ENCODE measurements at regions not wholly inside any gene's neighbourhood (a gene's known extent, or its start where the extent isn't known, plus 50 kb on each side); places are given as distances from the start of the nearest gene placed in this dataset.

DNA sequence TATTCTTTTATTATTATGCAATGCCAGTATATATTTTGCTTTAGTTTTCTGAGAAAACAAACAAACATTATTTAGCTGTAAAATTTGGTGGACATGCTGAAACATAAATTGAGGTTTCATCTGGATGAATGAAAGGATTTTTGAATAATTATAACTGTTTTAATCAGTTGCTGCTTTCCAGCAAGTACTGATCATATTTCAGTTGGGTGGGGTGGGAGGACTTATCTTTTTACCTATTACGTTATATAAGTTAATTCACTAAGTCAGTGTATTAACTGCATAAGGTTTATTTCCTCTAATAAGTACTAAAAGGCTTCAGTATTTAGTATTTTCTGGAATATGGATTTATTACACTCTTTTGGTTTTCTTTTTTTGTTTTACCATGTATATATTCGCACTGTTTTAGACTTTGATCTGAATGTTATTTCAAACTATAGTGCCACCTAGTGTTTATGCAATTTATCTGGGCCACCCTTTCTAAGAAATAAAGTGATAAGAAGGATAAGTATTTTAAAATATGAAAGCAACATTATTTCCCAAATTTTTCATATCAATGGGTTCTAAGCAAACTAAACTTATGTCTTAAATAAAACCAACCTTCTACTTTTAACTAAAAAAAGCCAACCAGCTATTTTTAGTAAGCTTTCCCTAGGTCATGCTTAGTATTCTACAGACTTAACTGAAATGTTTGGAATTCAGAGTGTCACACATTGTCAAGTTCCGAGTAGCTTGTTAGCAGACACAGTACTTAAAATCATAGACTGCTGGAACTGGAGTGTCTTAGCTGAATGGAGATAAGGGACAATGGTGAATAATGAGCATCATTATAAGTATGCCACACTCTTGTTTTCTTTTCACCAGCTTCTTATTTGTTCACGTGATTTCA lies 105.4 kb upstream of the MCHR2 start:
- ATAC-seq, result peak; percentile 66 to 75
- in situ Hi-C loops (cut with MboI; ENCODE audit: low sequenced_read_pairs in 4 of 4), result loop anchor here (5.0 to 25.0 kb wide), 4 partner anchors 97 to 388 kb away; no protein-coding TSS in a partner anchor

DNA sequence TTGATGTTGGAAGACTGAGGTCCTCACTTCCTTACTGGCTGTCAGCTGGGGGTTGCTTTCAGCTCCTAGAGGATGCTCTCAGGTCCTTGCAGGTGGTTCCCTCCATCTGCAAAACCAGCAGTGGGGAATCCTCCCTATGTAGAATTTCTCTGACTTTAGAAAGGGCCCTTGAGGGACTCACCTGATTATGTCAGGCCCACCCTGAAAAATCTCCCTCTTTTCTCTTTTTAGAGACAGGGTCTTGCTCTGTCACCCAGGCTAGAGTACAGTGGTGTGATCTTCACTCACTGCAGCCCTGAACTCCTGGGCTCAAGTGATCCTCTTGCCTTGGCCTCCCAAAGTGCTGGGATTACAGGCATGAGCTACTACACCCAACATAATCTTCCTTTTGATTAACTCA lies 102.9 kb upstream of the MCHR2 start:
- DNase-seq (no peak), ATAC-seq (no peak)
- no peaks in the 10 kb centered on the region for H3K9me3 ChIP-seq
- H3K27ac ChIP-seq, result no peak overlapping the region
- no peak overlapping the region for H3K4me3 ChIP-seq
- TF ChIP-seq POLR2A (IDR thresholded peaks at IDR 0.05) (no peak), CTCF (IDR thresholded peaks at IDR 0.05 in 4 of 5, conservative IDR thresholded peaks at IDR 0.05 in 1 of 5) (no peak)
- intact Hi-C loops (cut with DNase I; ENCODE audit: low total_unique reads), result no loop called here
- no peaks in the 10 kb centered on the region for H3K36me3 ChIP-seq
- in situ Hi-C loops (cut with MboI; ENCODE audit: low sequenced_read_pairs in 4 of 4), result loop anchor here (5.0 to 25.0 kb wide), 3 partner anchors 95 to 360 kb away; no protein-coding TSS in a partner anchor
- H3K4me1 ChIP-seq, result no peaks in the 10 kb centered on the region
- H3K27me3 ChIP-seq, result no peaks in the 10 kb centered on the region

More for the DNA sequence above, 105.4 kb upstream of the MCHR2 start:
- Histone ChIP-seq H3K36me3 (no peaks in the 10 kb centered on the region), H3K9me3 (no peaks in the 10 kb centered on the region), H3K27ac (no peak overlapping the region), H3K4me1 (no peaks in the 10 kb centered on the region), H3K27me3 (no peaks in the 10 kb centered on the region), H3K4me3 (no peak overlapping the region)
- intact Hi-C loops (cut with DNase I; ENCODE audit: low total_unique reads), result loop anchor here (1.0 kb wide), 3 partner anchors 21 to 231 kb away; no protein-coding TSS in a partner anchor
- peak; percentile 50 to 70 (median 55) for TF ChIP-seq CTCF (IDR thresholded peaks at IDR 0.05 in 4 of 5, conservative IDR thresholded peaks at IDR 0.05 in 1 of 5)
- TF ChIP-seq POLR2A (IDR thresholded peaks at IDR 0.05), result no peak
- no peak for DNase-seq

GRCh38 chr6:100096341-100096740 lies 102.3 kb upstream of the MCHR2 start:
- in situ Hi-C loops (cut with MboI; ENCODE audit: low sequenced_read_pairs in 4 of 4), result loop anchor here (5.0 to 25.0 kb wide), 3 partner anchors 94 to 359 kb away; no protein-coding TSS in a partner anchor
- no peak for ATAC-seq
- TF ChIP-seq CTCF (IDR thresholded peaks at IDR 0.05 in 4 of 5, conservative IDR thresholded peaks at IDR 0.05 in 1 of 5) (no peak), POLR2A (IDR thresholded peaks at IDR 0.05) (no peak)

DNA sequence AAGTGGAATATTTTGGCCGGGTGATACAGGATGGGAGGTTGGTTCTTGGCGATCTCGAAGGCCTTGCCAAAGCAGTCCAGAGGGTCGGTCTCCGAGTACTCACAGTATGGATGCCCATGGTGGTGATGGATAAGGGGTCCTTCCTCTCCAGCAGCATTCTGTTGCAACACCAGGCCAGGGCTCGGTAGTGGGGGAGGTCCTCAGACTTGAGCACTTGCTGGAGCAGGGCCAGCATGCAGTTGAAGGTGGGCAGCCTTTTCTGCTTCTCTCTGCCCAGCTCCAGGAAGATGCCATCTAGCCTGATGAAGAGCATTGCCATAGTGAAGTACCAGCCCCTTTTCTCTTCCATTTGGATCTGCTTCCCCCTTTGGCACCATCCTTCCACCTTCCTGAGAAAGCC lies 99.4 kb upstream of the MCHR2 start:
- in situ Hi-C loops (cut with MboI; ENCODE audit: low sequenced_read_pairs in 4 of 4), result loop anchor here in 2 of 4 donors (10.0 to 25.0 kb wide), 2 partner anchors 229 to 356 kb away; no protein-coding TSS in a partner anchor
- Histone ChIP-seq H3K27me3 (no peaks in the 10 kb centered on the region), H3K4me3 (no peak overlapping the region), H3K9me3 (no peaks in the 10 kb centered on the region), H3K4me1 (peaks cover 3% of the 10 kb centered on the region in 2 donors), H3K36me3 (no peaks in the 10 kb centered on the region), H3K27ac (no peak overlapping the region)
- intact Hi-C loops (cut with DNase I; ENCODE audit: low total_unique reads), result no loop called here
- no peak for DNase-seq
- ATAC-seq, result no peak
- TF ChIP-seq CTCF (IDR thresholded peaks at IDR 0.05 in 4 of 5, conservative IDR thresholded peaks at IDR 0.05 in 1 of 5), result no peak
- no peak for TF ChIP-seq POLR2A (IDR thresholded peaks at IDR 0.05)

More at GRCh38 chr6:100096341-100096740, 102.3 kb upstream of the MCHR2 start:
- Histone ChIP-seq H3K27ac (no peak overlapping the region), H3K36me3 (no peaks in the 10 kb centered on the region), H3K4me3 (no peak overlapping the region), H3K9me3 (no peaks in the 10 kb centered on the region), H3K4me1 (no peaks in the 10 kb centered on the region), H3K27me3 (no peaks in the 10 kb centered on the region)
- no peak for DNase-seq
- intact Hi-C loops (cut with DNase I; ENCODE audit: low total_unique reads), result no loop called here
